ENCODE measurements at regions not wholly inside any gene's neighbourhood (a gene's known extent, or its start where the extent isn't known, plus 50 kb on each side); places are given as distances from the start of the nearest gene placed in this dataset.

- no peak for TF ChIP-seq CTCF (conservative IDR thresholded peaks at IDR 0.05; ENCODE audit: low read length)
- no peak for TF ChIP-seq EZH2phosphoT487 (IDR thresholded peaks at IDR 0.05; ENCODE audit: borderline replicate concordance)
These were observed 293.7 kb downstream of the ARPP21 start for GRCh38 chr3:35932995-35933394.
